Spleen (tissue), 7 donors: ENCODE measurements at regions not wholly inside any gene's neighbourhood (a gene's known extent, or its start where the extent isn't known, plus 50 kb on each side); places are given as distances from the start of the nearest gene placed in this dataset.

Experiments used
- CTCF ChIP-seq, 11 experiments: fragments of 200-600 bp in 7 of 11; fragments of 450-650 bp in 4 of 11; sonication (generic) in 4 of 11; IDR thresholded peaks in 8 of 11; conservative IDR thresholded peaks in 3 of 11; 1 replicate in 7 of 11; 2 replicates in 4 of 11; pipeline versions ENCODE4 v1.4.0 to v1.8.0; 2016 to 2021; ENCODE audit warnings: antibody characterized with exemption in 11 of 11, inconsistent platforms in 4 of 11, mild to moderate bottlenecking in 1 of 11
- POLR2A ChIP-seq, 3 donors: fragments of 450-650 bp; IDR thresholded peaks; one replicate each; pipeline ENCODE4 v1.5.1; 2017; ENCODE audit warnings: antibody characterized with exemption in 3 of 3, mild to moderate bottlenecking in 1 of 3
- POLR2AphosphoS5 ChIP-seq, 3 donors: sonication (generic); formaldehyde crosslinking; IDR thresholded peaks; one replicate each; pipeline ENCODE4 v1.5.1; 2017; ENCODE audit warnings: antibody characterized with exemption in 3 of 3
- donor health status: DM: no; HTN: no; CAD: no; lungs with moderate emphysema.
- donor health status: DM: no; HTN: no; CAD: no.
- donor health status: DM: no; HTN: no; CAD: no.

DNA sequence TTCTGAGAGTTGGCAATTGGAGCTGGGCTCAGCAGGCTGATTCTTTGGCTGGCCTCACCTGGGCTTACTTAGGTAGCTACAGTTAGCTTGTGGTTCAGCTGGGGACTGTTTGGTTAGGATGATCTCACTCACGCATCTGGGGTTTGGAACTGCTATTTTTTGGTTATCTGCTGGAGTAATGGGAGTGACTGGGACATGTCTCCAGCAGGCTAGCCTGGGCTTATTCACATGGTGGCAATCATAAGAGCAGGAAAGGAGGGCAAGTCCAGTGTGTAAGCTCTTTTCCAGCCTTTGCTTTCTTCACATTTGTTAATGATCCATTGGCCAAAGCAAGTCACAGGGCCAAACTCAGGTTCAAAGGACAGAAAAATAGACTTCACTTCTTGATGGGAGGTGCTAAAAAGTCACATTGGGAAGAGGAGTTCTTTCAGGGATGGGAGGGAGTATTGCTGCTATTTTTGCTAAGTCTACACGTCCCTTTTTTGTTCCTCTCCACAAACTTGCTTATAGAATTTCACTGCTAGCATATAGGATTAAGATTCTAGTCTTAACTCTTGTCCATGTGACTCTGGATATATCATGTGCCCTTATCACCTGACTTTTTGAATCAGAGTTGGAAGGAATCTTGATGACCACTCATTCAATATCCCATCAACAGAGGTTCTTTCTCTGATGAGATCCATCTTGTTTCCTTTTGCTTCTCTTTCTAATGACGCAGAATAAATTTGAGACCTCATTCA lies 174.0 kb downstream of the ZFP36L2 start:
- TF ChIP-seq POLR2A (IDR thresholded peaks at IDR 0.05) (no peak), POLR2AphosphoS5 (IDR thresholded peaks at IDR 0.05) (no peak), CTCF (IDR thresholded peaks at IDR 0.05 in 8 of 11, conservative IDR thresholded peaks at IDR 0.05 in 3 of 11) (no peak)
